Heart right ventricle (tissue), 16 donors: ENCODE measurements at regions not wholly inside any gene's neighbourhood (a gene's known extent, or its start where the extent isn't known, plus 50 kb on each side); places are given as distances from the start of the nearest gene placed in this dataset.

Experiments used
- ATAC-seq, 8 donors: fragments of 200-7000 bp; cut with Tn5 transposase; one replicate each; pipeline ENCODE4 v1.9.1; 2020; ENCODE audit warnings: mild to moderate bottlenecking in 8 of 8, moderate library complexity in 8 of 8, moderate number of reproducible peaks in 1 of 8
- DNase-seq, 2 donors: peaks; one replicate each; pipeline ENCODE4 v3.0.0-alpha.2; 2020
- H3K27ac ChIP-seq, 10 donors: fragments of 200-600 bp; sonication (generic) in 2 of 10; one replicate each; pipeline versions ENCODE4 v1.5.0 to v1.8.0; 2020 to 2022; ENCODE audit warnings: mild to moderate bottlenecking in 3 of 10
- H3K27me3 ChIP-seq, 7 donors: fragments of 200-600 bp; one replicate each; pipeline ENCODE4 v1.8.0; 2021 to 2022; ENCODE audit warnings: mild to moderate bottlenecking in 2 of 7
- H3K36me3 ChIP-seq, 9 donors: fragments of 200-600 bp; sonication (generic) in 1 of 9; one replicate each; pipeline versions ENCODE4 v1.5.0 to v1.8.0; 2020 to 2022; ENCODE audit warnings: mild to moderate bottlenecking in 2 of 9
- H3K4me1 ChIP-seq, 9 donors: fragments of 200-600 bp; sonication (generic) in 1 of 9; one replicate each; pipeline versions ENCODE4 v1.5.0 to v1.8.0; 2020 to 2022; ENCODE audit warnings: mild to moderate bottlenecking in 4 of 9
- H3K4me3 ChIP-seq, 10 donors: fragments of 200-600 bp; sonication (generic) in 2 of 10; one replicate each; pipeline versions ENCODE4 v1.5.0 to v1.8.0; 2020 to 2022; ENCODE audit warnings: mild to moderate bottlenecking in 7 of 10, moderate library complexity in 2 of 10
- H3K9me3 ChIP-seq, 11 donors: fragments of 200-600 bp in 10 of 11; sonication (generic) in 2 of 11; one replicate each; pipeline versions ENCODE4 v1.5.0 to v1.8.0; 2013 to 2022; ENCODE audit warnings: mild to moderate bottlenecking in 2 of 11, control low read depth in 1 of 11, moderate library complexity in 1 of 11
- CTCF ChIP-seq, 9 donors: fragments of 200-600 bp; sonication (generic) in 2 of 9; IDR thresholded peaks; one replicate each; pipeline versions ENCODE4 v1.5.0 to v1.8.0; 2021 to 2022; ENCODE audit warnings: antibody characterized with exemption in 9 of 9, mild to moderate bottlenecking in 5 of 9, moderate library complexity in 1 of 9
- WGBS, 2 donors: extraction: QIAGEN DNeasy Blood & Tissue Kit; methylation state at CpG; one replicate each; pipeline ENCODE4 v1.1.7; 2013; ENCODE audit warnings: inconsistent platforms in 1 of 2; 5-methylcytosine and 5-hydroxymethylcytosine counted together
- intact Hi-C, 10 donors: fragments of 100-400 bp; cut with DNase I; formaldehyde crosslinking; loops; one replicate each; pipeline versions ENCODE4 v1.11.1 to v1.14.2; 2022
- donor health status: Arrhythmogenic right ventricular cardiomyopathy.
- donor health status: ischemic (EF 13 %, LVEDD 7.1; RV severe dilation, severe dysfunction).
- donor health status: healthy with polysubstance abuse.
- donor health status: DM: no; HTN: yes; CAD: no.
- donor health status: DM: no; HTN: no; CAD: no.
- donor health status: ischemic (EF 25% LVEDD 6.9; RV normal size, moderate dysfunction).
- donor health status: ischemic (EF 25% LVEDD 5.7; RV mildly dilated, moderate dysfunction).
- donor health status: healthy.
- donor health status: DM: yes; HTN: yes; CAD: no.
- donor health status: Ischemic cardiomyopathy.
- donor health status: ischemic (EF 35%, LVEDD 5.7; RV mildly dilated, moderate dysfunction).
- donor health status: nonischemic (EF 11% LVEDD 7.7; RV severe dilation, severe dysfunction).
- donor health status: DM: yes; HTN: yes; CAD: no.
- donor health status: PGD.
- donor health status: ischemic (EF 29% LVEDD 5.4; RV normal size, mild dysfunction).
- donor health status: nonischemic (EF 23%, LVEDD 6.1; RV moderate dilation, normal function).

DNA sequence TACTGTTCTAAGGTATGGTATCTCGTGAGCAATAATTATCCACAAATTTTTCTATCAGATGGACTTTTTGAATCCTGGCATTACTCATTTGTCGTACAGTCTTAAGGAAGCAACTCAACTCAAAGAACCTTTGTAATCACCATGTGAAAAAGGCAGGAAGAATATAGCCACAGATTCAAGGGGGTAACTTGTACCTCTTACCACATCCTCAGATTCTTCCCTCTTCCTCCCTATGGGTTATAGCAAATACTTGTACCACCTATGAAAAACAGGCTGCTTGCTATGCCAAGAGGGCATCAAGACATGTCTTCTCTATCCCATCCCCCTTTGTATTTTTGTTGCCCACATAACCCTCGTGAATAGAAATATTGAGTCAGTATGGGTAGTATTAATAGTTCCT lies 616.6 kb upstream of the USP24 start:
- ATAC-seq (no peak), DNase-seq (no peak)
- no peak overlapping the region for H3K27ac ChIP-seq
- intact Hi-C loops: no loop called here
- H3K27me3 ChIP-seq: no peaks in the 10 kb centered on the region
- TF ChIP-seq CTCF (IDR thresholded peaks at IDR 0.05): no peak
- no peaks in the 10 kb centered on the region for H3K36me3 ChIP-seq
- no peaks in the 10 kb centered on the region for H3K4me1 ChIP-seq
- no peak overlapping the region for H3K4me3 ChIP-seq
- WGBS, 2 donors: 93 to 94% methylated on average over 3 of the region's 3 CpGs
- H3K9me3 ChIP-seq: no peaks in the 10 kb centered on the region

DNA sequence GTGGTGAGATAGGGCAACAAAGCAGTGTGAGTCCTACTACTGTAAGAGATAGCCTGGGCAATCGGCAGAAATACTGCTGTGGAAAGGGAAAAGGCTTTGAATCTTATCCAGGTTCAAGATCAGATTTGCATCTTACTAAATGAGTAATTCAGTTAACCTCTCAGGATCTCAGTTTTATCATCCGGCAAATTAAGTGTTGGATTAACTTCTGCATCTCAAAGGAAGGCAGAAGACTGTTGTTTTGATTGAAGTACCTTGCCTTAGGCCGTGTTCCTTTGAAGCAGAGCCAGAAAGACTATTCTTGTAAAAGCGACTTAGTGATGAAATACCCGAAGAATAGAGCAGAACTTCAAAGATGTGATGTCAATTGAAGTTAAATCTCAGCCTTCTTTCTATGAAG lies 612.9 kb upstream of the USP24 start:
- Histone ChIP-seq H3K4me3 (no peak overlapping the region), H3K27me3 (no peaks in the 10 kb centered on the region), H3K9me3 (no peaks in the 10 kb centered on the region), H3K36me3 (no peaks in the 10 kb centered on the region), H3K27ac (peak overlapping the region in 1 of 10 donors; percentile 56), H3K4me1 (no peaks in the 10 kb centered on the region)
- intact Hi-C loops: no loop called here
- ATAC-seq (no peak), DNase-seq (no peak)
- 83 to 85% methylated on average over 5 of the region's 5 CpGs for WGBS, 2 donors
- TF ChIP-seq CTCF (IDR thresholded peaks at IDR 0.05): no peak

DNA sequence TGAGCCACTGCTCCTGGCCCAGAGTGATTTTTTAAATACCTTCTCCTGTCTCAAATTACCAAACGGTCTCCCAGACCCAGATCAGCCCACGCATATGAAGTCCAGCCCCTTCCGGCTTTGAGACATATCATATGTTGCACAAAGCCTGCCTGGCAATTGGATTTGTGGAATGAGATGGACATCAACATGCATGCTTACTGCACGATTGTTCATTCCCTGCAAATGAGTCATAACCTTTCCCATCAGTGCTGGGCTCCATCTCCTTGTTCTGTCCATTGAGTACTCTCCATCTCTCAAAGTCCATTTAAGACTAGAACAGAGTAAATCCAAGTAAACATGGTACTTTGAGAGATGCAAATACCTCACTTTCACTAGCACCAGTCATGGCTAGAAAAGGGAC lies 612.2 kb upstream of the USP24 start:
- intact Hi-C loops: no loop called here
- no peak for TF ChIP-seq CTCF (IDR thresholded peaks at IDR 0.05)
- Histone ChIP-seq H3K27ac (no peak overlapping the region), H3K9me3 (no peaks in the 10 kb centered on the region), H3K4me1 (no peaks in the 10 kb centered on the region), H3K27me3 (no peaks in the 10 kb centered on the region), H3K36me3 (no peaks in the 10 kb centered on the region), H3K4me3 (no peak overlapping the region)
- 76 to 79% methylated on average over 4 of the region's 4 CpGs for WGBS, 2 donors
- ATAC-seq (peak in 2 of 8 donors; percentile 24 to 83), DNase-seq (no peak)

DNA sequence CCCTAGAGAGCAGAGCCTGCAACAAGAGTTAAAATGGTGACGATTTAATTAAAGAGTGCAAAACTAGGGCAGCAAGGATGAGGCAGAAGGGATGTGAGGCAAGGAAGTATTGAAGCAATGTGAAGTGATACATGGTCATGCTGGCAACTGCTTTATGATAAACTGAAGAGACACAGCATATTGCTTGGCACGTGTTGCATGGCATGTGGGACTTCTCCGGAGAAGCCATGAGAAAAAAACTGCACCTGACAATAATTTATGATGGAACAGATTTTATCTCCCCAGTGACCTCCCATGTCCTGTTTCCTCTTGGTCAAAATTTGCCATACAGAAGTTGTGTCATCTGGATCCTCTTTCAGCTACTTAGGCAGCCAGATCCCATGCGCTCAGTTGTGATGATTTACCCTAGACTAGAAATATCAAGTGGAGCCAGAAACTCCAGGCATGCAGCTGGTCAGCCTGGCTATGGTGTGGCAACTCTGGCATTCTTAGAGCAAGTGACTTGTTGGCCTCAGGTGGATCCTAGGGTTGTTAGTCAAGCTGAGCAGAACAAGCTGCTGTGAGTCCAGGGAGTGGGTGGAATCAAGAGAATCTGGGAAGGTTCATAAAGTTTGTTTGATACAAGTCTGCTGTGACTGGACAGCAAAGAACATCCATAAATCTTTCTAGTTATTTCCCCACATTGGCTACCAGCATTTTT lies 611.4 kb upstream of the USP24 start:
- no peak overlapping the region for H3K4me3 ChIP-seq
- H3K36me3 ChIP-seq: no peaks in the 10 kb centered on the region
- whole genome bisulfite sequencing, 2 donors: 55 to 61% methylated on average over 4 of the region's 4 CpGs
- no peak for TF ChIP-seq CTCF (IDR thresholded peaks at IDR 0.05)
- intact Hi-C loops: no loop called here
- H3K27me3 ChIP-seq: no peaks in the 10 kb centered on the region
- ATAC-seq (no peak), DNase-seq (no peak)
- no peaks in the 10 kb centered on the region for H3K9me3 ChIP-seq
- no peak overlapping the region for H3K27ac ChIP-seq
- no peaks in the 10 kb centered on the region for H3K4me1 ChIP-seq
